Adrenal gland (tissue), 5 donors: ENCODE measurements at regions not wholly inside any gene's neighbourhood (a gene's known extent, or its start where the extent isn't known, plus 50 kb on each side); places are given as distances from the start of the nearest gene placed in this dataset.
A peak's percentile ranks its signal among the peaks of the same experiment; 100 is the strongest.

ENCODE experiments used
- POLR2A ChIP-seq, 2 donors: fragments of 450-650 bp; IDR thresholded peaks; one replicate each; pipeline ENCODE4 v1.6.1; 2017; ENCODE audit warnings: antibody characterized with exemption in 2 of 2, mild to moderate bottlenecking in 2 of 2, moderate library complexity in 1 of 2
- TF ChIP-seq, protein P1 (sequence below), 6 experiments: fragments of 450-650 bp in 4 of 6; fragments of 200-600 bp in 2 of 6; sonication (generic) in 1 of 6; IDR thresholded peaks; 1 replicate in 5 of 6; 2 replicates in 1 of 6; pipeline versions ENCODE4 v1.5.1 to v1.8.0; 2016 to 2021; ENCODE audit warnings: antibody characterized with exemption in 6 of 6, mild to moderate bottlenecking in 2 of 6, moderate library complexity in 1 of 6
- donor health status: DM: no; HTN: no; CAD: no.

DNA sequence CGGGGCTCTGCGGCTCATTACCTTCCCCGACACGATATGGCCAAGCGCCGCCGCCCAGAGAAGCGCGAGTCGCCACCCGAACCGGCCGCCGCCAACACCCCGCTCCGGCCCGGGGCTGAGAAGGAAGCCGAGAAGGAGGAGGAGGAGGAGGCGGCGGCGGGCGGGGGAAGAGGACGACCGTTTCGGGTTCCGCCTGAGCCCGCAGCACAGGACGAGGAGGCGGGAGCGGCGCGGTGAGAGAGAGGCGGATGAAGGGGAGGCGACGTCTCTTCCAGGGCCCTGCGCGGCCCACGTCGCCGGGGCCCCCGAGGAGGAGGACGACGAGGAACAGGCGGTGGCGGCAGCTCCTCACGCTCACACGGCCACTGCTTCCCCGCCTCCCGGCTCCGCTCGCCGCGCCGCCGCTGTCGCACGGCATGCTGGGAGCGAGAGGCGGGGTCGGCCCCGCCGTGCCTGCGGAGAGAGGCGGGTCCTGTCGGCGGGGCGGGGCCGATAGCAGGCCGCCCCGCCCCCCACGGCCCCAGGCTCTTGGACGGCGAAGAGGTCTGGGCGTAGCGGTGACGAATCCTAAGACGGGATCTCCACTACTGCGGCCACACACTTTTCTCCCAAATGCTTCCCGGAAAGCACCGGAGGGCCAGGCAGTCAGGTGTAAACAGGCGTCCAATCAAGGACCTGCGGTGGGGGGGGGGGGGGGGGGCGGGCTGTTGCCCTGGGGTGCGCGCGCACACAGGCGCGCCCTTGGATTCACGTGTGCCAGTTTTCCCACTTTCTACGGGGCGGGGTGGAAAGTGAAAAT is 97.3 kb upstream of the METTL9 start:
- TF ChIP-seq, protein P1, sequence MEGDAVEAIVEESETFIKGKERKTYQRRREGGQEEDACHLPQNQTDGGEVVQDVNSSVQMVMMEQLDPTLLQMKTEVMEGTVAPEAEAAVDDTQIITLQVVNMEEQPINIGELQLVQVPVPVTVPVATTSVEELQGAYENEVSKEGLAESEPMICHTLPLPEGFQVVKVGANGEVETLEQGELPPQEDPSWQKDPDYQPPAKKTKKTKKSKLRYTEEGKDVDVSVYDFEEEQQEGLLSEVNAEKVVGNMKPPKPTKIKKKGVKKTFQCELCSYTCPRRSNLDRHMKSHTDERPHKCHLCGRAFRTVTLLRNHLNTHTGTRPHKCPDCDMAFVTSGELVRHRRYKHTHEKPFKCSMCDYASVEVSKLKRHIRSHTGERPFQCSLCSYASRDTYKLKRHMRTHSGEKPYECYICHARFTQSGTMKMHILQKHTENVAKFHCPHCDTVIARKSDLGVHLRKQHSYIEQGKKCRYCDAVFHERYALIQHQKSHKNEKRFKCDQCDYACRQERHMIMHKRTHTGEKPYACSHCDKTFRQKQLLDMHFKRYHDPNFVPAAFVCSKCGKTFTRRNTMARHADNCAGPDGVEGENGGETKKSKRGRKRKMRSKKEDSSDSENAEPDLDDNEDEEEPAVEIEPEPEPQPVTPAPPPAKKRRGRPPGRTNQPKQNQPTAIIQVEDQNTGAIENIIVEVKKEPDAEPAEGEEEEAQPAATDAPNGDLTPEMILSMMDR (IDR thresholded peaks at IDR 0.05) = no peak
- peak; percentile 87 to 94 for TF ChIP-seq POLR2A (IDR thresholded peaks at IDR 0.05)
